Skeletal muscle tissue (tissue), 3 donors: ENCODE measurements at regions not wholly inside any gene's neighbourhood (a gene's known extent, or its start where the extent isn't known, plus 50 kb on each side); places are given as distances from the start of the nearest gene placed in this dataset.

Experiments
- H3K27ac ChIP-seq: one replicate; pipeline ENCODE4 v1.7.0; 2013; ENCODE audit warnings: mild to moderate bottlenecking, low read depth, low read length, inconsistent platforms
- H3K27me3 ChIP-seq, 3 donors: one replicate each; pipeline ENCODE4 v1.7.0; 2013; ENCODE audit warnings: low read length in 3 of 3; ENCODE audit not compliant: control insufficient read depth in 3 of 3, insufficient read depth in 3 of 3
- H3K36me3 ChIP-seq, 3 donors: one replicate each; pipeline ENCODE4 v1.7.0; 2013; ENCODE audit warnings: low read length in 3 of 3; ENCODE audit not compliant: control insufficient read depth in 3 of 3, insufficient read depth in 3 of 3
- H3K4me1 ChIP-seq, 3 donors: one replicate each; pipeline ENCODE4 v1.7.0; 2013; ENCODE audit warnings: low read length in 3 of 3, mild to moderate bottlenecking in 3 of 3; ENCODE audit not compliant: control insufficient read depth in 3 of 3, insufficient read depth in 3 of 3
- H3K4me3 ChIP-seq, 3 donors: one replicate each; pipeline ENCODE4 v1.7.0; 2013; ENCODE audit warnings: low read length in 3 of 3
- H3K9ac ChIP-seq, 3 donors: one replicate each; pipeline ENCODE4 v1.7.0; 2013; ENCODE audit warnings: low read length in 3 of 3, mild to moderate bottlenecking in 3 of 3, moderate library complexity in 2 of 3, low read depth in 1 of 3
- H3K9me3 ChIP-seq, 3 donors: one replicate each; pipeline ENCODE4 v1.7.0; 2013; ENCODE audit warnings: low read length in 3 of 3; ENCODE audit not compliant: control insufficient read depth in 3 of 3
- donor health status: Osteomylitis.

DNA sequence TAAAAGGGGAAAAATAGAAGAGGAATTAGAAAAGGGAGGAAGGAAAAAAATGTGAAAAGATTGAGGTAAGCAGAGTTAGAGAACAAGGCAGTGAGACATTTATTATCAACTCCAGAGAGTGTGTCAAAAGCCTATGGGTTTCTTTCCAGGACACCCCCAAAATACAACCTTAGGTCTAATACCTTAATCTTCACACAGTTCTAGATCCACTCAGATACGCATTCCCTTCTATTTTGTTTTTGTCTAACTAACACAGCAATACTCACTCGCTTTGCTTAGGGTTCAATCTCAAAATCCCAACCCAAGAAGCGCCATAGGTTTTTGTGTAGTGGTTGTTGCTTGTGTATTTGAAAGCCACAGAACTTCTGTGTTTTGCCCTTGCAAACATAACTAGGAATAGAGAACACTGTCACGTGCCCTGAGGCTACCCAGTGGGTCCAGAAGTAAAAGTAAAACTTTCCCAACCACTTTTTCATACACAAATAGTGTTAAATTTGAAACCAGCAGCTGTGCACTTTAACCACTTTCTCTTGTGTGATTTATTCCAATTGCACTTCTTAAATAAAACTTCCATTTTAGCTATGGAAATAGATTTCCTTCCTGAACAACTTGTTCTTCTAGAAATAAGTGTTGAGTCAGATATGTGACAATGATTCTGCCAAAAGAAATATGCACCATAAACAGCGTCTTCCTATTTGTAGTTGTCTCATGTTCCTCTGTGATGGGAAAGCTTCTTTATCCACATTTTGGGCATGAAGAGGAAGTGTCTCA is 414.7 kb upstream of the GHITM start:
- H3K36me3 ChIP-seq: no peaks in the 10 kb centered on the region
- H3K27me3 ChIP-seq: no peaks in the 10 kb centered on the region
- H3K9ac ChIP-seq: no peak overlapping the region
- H3K27ac ChIP-seq: no peak overlapping the region
- no peak overlapping the region for H3K4me3 ChIP-seq
- H3K4me1 ChIP-seq: no peaks in the 10 kb centered on the region
- no peaks in the 10 kb centered on the region for H3K9me3 ChIP-seq

DNA sequence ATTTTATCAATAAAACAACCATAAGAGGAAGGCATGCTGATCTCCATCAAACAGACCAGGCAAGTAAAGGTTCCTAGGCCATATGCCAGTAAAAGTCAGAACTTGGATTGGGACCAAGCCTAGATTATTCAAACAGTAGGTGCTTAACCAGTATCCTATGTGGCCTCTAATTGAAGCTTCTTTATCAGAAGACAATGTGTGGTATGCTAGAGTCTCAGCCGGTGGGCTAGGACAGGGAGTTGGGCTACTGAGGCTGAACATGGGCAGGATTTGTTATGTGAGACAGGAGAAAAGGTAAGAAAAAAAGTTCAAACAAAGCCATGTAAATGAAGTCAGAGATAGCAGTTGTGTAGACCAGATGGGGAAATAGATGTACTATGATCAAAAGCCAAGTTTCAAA is 413.7 kb upstream of the GHITM start:
- H3K4me3 ChIP-seq: no peak overlapping the region
- H3K36me3 ChIP-seq: no peaks in the 10 kb centered on the region
- no peak overlapping the region for H3K9ac ChIP-seq
- H3K9me3 ChIP-seq: no peaks in the 10 kb centered on the region
- H3K27me3 ChIP-seq: no peaks in the 10 kb centered on the region
- no peak overlapping the region for H3K27ac ChIP-seq
- no peaks in the 10 kb centered on the region for H3K4me1 ChIP-seq

DNA sequence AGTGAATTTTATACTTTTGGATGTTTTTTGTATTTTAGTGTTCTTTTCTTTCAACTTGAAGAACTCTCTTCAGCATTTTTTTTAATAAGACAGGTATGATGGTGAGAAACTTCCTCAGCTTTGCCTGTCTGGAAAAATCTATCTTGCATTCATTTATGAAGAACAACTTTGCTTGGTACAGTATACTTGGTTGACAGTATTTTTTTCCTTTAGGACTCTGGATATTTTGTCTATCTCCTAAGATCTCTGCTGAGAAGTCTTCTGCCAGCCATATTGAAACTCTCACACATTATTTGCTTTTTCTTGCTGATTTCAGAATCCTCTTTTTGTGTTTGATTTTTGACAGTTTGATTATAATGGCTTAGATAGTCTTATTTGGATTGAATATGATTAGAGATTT is 405.0 kb upstream of the GHITM start:
- H3K9me3 ChIP-seq: peaks cover 0 to 5% (median 2%) of the 10 kb centered on the region in 3 donors
- no peaks in the 10 kb centered on the region for H3K36me3 ChIP-seq

DNA sequence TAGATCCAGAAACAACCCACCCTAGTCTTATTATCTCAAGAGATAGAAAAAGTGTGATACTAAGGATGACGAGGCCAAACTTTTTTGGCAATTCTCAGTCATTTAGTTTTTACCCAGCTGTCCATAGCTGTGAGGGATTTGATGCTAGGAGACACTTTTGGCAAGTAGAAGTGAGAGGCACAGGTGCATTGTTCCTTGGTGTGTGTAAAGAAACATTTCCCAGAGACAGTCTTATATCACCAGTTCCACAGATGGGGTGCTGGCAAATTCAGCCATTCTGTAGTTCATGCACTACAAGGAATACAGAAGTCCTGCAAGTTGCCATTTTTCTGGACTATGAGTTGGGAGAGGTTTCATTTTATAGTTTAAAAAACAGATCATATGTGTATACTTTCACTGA is 403.3 kb upstream of the GHITM start:
- Histone ChIP-seq H3K9me3 (peaks cover 0 to 5% (median 2%) of the 10 kb centered on the region in 3 donors), H3K27ac (no peak overlapping the region), H3K4me3 (no peak overlapping the region), H3K36me3 (no peaks in the 10 kb centered on the region), H3K27me3 (no peaks in the 10 kb centered on the region), H3K4me1 (no peaks in the 10 kb centered on the region), H3K9ac (no peak overlapping the region)

More for the DNA sequence above, 405.0 kb upstream of the GHITM start:
- Histone ChIP-seq H3K27me3 (no peaks in the 10 kb centered on the region), H3K4me1 (no peaks in the 10 kb centered on the region), H3K4me3 (no peak overlapping the region), H3K9ac (no peak overlapping the region), H3K27ac (no peak overlapping the region)

DNA sequence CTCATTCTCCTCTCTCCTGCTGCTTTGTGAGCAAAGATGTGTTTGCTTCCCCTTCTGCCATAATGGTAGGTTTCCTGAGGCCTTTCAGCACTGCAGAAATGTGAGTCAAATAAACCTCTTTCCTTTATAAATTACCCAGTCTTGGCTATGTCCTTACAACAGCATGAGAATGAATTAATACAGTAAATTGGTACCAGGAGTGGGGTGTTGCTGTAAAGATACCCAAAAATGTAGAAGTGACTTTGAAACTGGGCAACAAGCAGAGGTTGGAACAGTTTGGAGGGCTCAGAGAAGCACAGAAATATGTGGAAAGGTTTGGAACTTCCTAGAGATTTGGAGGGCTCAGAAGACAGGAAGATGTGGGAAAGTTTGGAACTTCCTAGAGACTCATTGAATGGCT is 388.7 kb upstream of the GHITM start:
- peaks cover 4 to 14% (median 4%) of the 10 kb centered on the region in 3 donors for H3K9me3 ChIP-seq
- H3K4me1 ChIP-seq: no peaks in the 10 kb centered on the region
- H3K36me3 ChIP-seq: no peaks in the 10 kb centered on the region
- H3K4me3 ChIP-seq: no peak overlapping the region
- no peak overlapping the region for H3K27ac ChIP-seq
- no peak overlapping the region for H3K9ac ChIP-seq
- H3K27me3 ChIP-seq: no peaks in the 10 kb centered on the region

DNA sequence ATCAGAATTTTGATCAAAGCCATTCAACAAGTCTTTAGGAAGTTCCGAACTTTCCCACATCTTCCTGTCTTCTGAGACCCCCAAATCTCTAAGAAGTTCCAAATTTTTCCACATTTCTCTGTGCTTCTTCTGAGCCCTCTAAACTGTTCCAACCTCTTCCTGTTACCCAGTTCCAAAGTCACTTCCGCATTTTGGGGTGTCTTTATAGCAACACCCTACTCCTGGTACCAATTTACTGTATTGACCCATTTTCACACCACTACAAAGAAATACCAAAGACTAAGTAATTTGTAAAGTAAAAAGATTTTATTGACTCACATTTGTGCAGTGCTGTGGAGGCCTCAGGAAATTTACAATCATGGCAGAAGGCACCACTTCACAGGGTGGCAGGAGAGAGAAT is 385.8 kb upstream of the GHITM start:
- Histone ChIP-seq H3K27ac (no peak overlapping the region), H3K36me3 (no peaks in the 10 kb centered on the region), H3K4me1 (no peaks in the 10 kb centered on the region), H3K4me3 (no peak overlapping the region), H3K9me3 (peaks cover 4 to 14% (median 4%) of the 10 kb centered on the region in 3 donors), H3K27me3 (no peaks in the 10 kb centered on the region), H3K9ac (no peak overlapping the region)

DNA sequence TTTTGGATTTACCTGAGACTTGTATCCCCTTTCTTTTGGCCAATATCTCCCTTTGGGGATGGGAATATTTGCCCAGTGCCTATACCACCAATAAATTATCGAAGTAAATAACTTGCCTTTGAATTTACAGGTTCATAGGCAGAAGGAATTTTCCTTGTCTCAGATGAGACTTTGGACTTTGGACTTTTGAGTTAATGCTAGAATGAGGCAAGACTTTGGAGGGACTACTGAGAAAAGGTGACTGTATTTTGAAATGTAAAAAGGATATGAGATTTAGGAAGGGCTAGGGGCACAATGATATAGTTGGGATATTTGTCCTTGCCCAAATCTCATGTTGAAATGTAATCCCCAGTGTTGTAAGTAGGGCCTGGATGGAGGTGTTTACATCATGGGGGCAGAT is 384.5 kb upstream of the GHITM start:
- Histone ChIP-seq H3K4me1 (no peaks in the 10 kb centered on the region), H3K36me3 (no peaks in the 10 kb centered on the region), H3K9me3 (peaks cover 4 to 8% (median 4%) of the 10 kb centered on the region in 3 donors), H3K27me3 (no peaks in the 10 kb centered on the region), H3K27ac (no peak overlapping the region), H3K9ac (no peak overlapping the region), H3K4me3 (no peak overlapping the region)

DNA sequence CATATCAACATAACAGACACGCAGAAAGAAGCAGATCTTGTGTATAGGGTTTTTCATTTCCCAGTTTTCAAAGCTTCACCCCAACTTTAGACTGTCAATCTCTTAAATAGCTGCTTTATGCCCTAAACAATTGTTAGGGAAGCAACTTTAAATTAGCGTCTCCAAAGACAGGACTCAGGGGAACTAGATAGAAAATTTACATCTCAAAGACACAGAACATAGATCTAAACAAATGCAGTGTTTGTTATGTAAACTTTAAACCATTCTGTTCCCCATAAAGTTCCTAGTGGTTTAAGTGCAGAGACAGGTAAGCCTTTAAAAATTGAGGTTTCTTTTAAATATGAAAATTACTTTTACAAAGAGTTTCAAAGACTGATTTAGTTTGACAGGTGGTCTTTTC is 379.2 kb upstream of the GHITM start:
- no peaks in the 10 kb centered on the region for H3K36me3 ChIP-seq
- no peak overlapping the region for H3K9ac ChIP-seq
- no peak overlapping the region for H3K27ac ChIP-seq
- no peak overlapping the region for H3K4me3 ChIP-seq
- H3K4me1 ChIP-seq: no peaks in the 10 kb centered on the region
- no peaks in the 10 kb centered on the region for H3K9me3 ChIP-seq
- no peaks in the 10 kb centered on the region for H3K27me3 ChIP-seq

DNA sequence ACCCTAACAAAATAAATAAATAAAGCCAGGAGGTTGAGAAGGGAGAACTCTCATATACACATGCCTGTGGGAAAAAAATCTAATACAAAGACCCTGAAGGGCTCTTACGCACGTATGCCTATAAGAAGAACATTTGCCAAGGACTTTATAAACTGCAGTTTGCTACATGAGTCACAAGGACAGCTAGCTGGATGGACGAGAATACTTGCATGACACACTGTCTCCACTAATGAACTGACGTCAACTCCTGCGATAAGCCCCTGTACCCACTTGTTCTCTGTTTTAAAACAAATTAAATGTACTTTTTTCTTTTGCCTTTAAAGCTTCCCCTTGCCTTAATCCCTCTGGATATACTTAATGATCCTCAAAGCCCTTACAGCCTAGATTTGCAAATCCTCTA is 374.6 kb upstream of the GHITM start:
- Histone ChIP-seq H3K4me3 (no peak overlapping the region), H3K9me3 (no peaks in the 10 kb centered on the region), H3K27ac (no peak overlapping the region), H3K9ac (no peak overlapping the region), H3K27me3 (no peaks in the 10 kb centered on the region), H3K4me1 (no peaks in the 10 kb centered on the region), H3K36me3 (no peaks in the 10 kb centered on the region)

DNA sequence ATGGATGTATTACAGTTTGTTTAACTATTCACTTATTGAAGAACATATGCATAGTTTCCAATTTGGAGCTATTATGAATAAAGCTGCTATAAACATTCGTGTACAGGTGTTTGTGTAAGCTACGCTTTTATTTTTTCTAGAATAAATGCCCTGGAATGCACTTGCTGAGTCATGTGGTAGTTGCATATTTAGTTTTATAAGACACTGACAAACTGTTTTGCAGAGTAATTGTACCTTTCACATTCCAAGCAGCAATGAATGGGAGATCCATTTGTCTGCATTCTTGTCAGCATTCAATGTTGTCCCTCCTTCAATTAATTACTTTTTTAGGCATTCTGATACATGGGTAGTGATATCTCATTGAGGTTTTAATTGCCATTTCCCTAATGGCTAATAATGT is 373.6 kb upstream of the GHITM start:
- Histone ChIP-seq H3K9ac (no peak overlapping the region), H3K9me3 (no peaks in the 10 kb centered on the region), H3K27me3 (no peaks in the 10 kb centered on the region), H3K4me3 (no peak overlapping the region), H3K36me3 (no peaks in the 10 kb centered on the region), H3K27ac (no peak overlapping the region), H3K4me1 (no peaks in the 10 kb centered on the region)
